ENCODE measurements at regions not wholly inside any gene's neighbourhood (a gene's known extent, or its start where the extent isn't known, plus 50 kb on each side); places are given as distances from the start of the nearest gene placed in this dataset.

GRCh38 chr7:145784809-145785780, 331.5 kb upstream of the CNTNAP2 start (continued):
- TF ChIP-seq CHD7 (IDR thresholded peaks at IDR 0.05; ENCODE audit: low read depth, low read length) (no peak), KLF10 (CRISPR knock-in tag; IDR thresholded peaks at IDR 0.05) (no peak), NR4A1 (CRISPR knock-in tag; IDR thresholded peaks at IDR 0.05) (no peak), NR4A1 (tag; IDR thresholded peaks at IDR 0.05) (no peak), TGIF2 (CRISPR knock-in tag; IDR thresholded peaks at IDR 0.05) (no peak), SMAD1 (IDR thresholded peaks at IDR 0.05; ENCODE audit: low read depth, low read length, partially characterized antibody) (no peak), ZBTB5 (IDR thresholded peaks at IDR 0.05) (no peak), ZKSCAN8 (CRISPR knock-in tag; IDR thresholded peaks at IDR 0.05) (no peak), DMBX1 (CRISPR knock-in tag; IDR thresholded peaks at IDR 0.05; ENCODE audit: borderline replicate concordance) (no peak)

Measured in K562 (cell line).